IMR-90 (cell line): ENCODE measurements at regions not wholly inside any gene's neighbourhood (a gene's known extent, or its start where the extent isn't known, plus 50 kb on each side); places are given as distances from the start of the nearest gene placed in this dataset.

Experiments
- ATAC-seq: fragments of 200-7000 bp; cut with Tn5 transposase; 2 replicates; pipeline ENCODE4 v1.9.1; 2020; ENCODE audit warnings: low read depth, mild to moderate bottlenecking, moderate library complexity
- BruUV-seq: library from RNA; stranded (reverse); fragments of 400-500 nt; replicated peaks from 2 replicates; lab custom pipeline; 2021; lab: Mats Ljungman, UMichigan
- CTCF ChIA-PET: fragments of 300-600 bp; formaldehyde crosslinking; extraction: SDS; loops from one replicate; lab custom pipeline; 2021; ENCODE audit warnings: antibody characterized with exemption; lab: Yijun Ruan, JAX
- POLR2A ChIA-PET: fragments of 300-600 bp; sonication (Branson Sonifier 250); formaldehyde crosslinking; loops from one replicate; lab custom pipeline; 2022; ENCODE audit warnings: antibody characterized with exemption; ENCODE audit not compliant: unreplicated experiment; lab: Charles Lee
- DNase-seq: peaks from one replicate; pipeline ENCODE4 v3.0.0; 2013
- H2AFZ ChIP-seq: replicated peaks from 2 replicates; pipeline ENCODE3; 2013; ENCODE audit warnings: low read length, mild to moderate bottlenecking; ENCODE audit not compliant: poor library complexity
- H2AK5ac ChIP-seq: 2 replicates; pipeline ENCODE4 v1.6.1; 2013; ENCODE audit warnings: low read depth, low read length, inconsistent platforms
- H2AK9ac ChIP-seq: replicated peaks from 2 replicates; pipeline ENCODE3; 2013; ENCODE audit warnings: mild to moderate bottlenecking, low read depth, low read length, moderate library complexity; ENCODE audit not compliant: poor library complexity
- H2BK120ac ChIP-seq: 2 replicates; pipeline ENCODE4 v1.6.1; 2013; ENCODE audit warnings: low read depth, low read length, inconsistent platforms
- H2BK15ac ChIP-seq: 3 replicates; pipeline ENCODE4 v1.6.1; 2013; ENCODE audit warnings: low read depth, low read length, inconsistent platforms
- H2BK20ac ChIP-seq: 2 replicates; pipeline ENCODE4 v1.6.1; 2013; ENCODE audit warnings: low read depth, mild to moderate bottlenecking, inconsistent platforms, low read length, moderate library complexity
- H2BK5ac ChIP-seq: 2 replicates; pipeline ENCODE4 v1.6.1; 2013; ENCODE audit warnings: mild to moderate bottlenecking, low read depth, low read length, inconsistent platforms; ENCODE audit not compliant: poor library complexity, severe bottlenecking
- H3K14ac ChIP-seq: replicated peaks from 2 replicates; pipeline ENCODE4 v1.6.1; 2013; ENCODE audit warnings: low read depth, low read length, inconsistent platforms
- H3K18ac ChIP-seq: 2 replicates; pipeline ENCODE4 v1.6.1; 2013; ENCODE audit warnings: low read depth, low read length, control low read depth
- H3K23ac ChIP-seq: 2 replicates; pipeline ENCODE4 v1.6.1; 2013; ENCODE audit warnings: low read depth, low read length, inconsistent platforms
- H3K27ac ChIP-seq: 2 replicates; pipeline ENCODE4 v1.5.1; 2013; ENCODE audit warnings: mild to moderate bottlenecking, control low read depth, low read length; ENCODE audit not compliant: insufficient read depth
- H3K27me3 ChIP-seq: 2 replicates; pipeline ENCODE4 v1.6.1; 2013; ENCODE audit warnings: low read length; ENCODE audit not compliant: control insufficient read depth, insufficient read depth
- H3K36me3 ChIP-seq: 2 replicates; pipeline ENCODE4 v1.6.1; 2013; ENCODE audit warnings: low read length, mixed read lengths; ENCODE audit not compliant: control insufficient read depth, insufficient read depth
- H3K4ac ChIP-seq: 2 replicates; pipeline ENCODE4 v1.6.1; 2013; ENCODE audit warnings: low read depth, low read length, inconsistent platforms
- H3K4me1 ChIP-seq: 2 replicates; pipeline ENCODE4 v1.6.1; 2013; ENCODE audit warnings: low read length, mixed read lengths; ENCODE audit not compliant: control insufficient read depth, insufficient read depth
- H3K4me2 ChIP-seq: 2 replicates; pipeline ENCODE4 v1.6.1; 2013; ENCODE audit warnings: low read depth, mild to moderate bottlenecking, control low read depth, low read length, moderate library complexity
- H3K4me3 ChIP-seq: 2 replicates; pipeline ENCODE4 v1.5.1; 2013; ENCODE audit warnings: low read depth, mild to moderate bottlenecking, control low read depth, low read length, moderate library complexity; ENCODE audit not compliant: insufficient read depth
- H3K56ac ChIP-seq: 2 replicates; pipeline ENCODE4 v1.6.1; 2013; ENCODE audit warnings: low read length, inconsistent platforms; ENCODE audit not compliant: insufficient read depth; ENCODE audit errors: extremely low read depth
- H3K79me1 ChIP-seq, 2 experiments: 2 replicates each; pipeline ENCODE4 v1.6.1; 2013; ENCODE audit warnings: low read length in 2 of 2, inconsistent platforms in 1 of 2, low read depth in 1 of 2
- H3K9ac ChIP-seq: 2 replicates; pipeline ENCODE4 v1.6.1; 2013; ENCODE audit warnings: low read depth, low read length, control low read depth
- H3K9me1 ChIP-seq: 2 replicates; pipeline ENCODE4 v1.6.1; 2013; ENCODE audit warnings: low read length, inconsistent platforms; ENCODE audit not compliant: insufficient read depth
- H3K9me3 ChIP-seq: 2 replicates; pipeline ENCODE4 v1.6.1; 2013; ENCODE audit warnings: low read length; ENCODE audit not compliant: control insufficient read depth, insufficient read depth
- H4K20me1 ChIP-seq: 2 replicates; pipeline ENCODE4 v1.6.1; 2013; ENCODE audit warnings: low read length, inconsistent platforms; ENCODE audit not compliant: insufficient read depth
- H4K5ac ChIP-seq: 2 replicates; pipeline ENCODE4 v1.6.1; 2013; ENCODE audit warnings: mild to moderate bottlenecking, low read depth, low read length, control low read depth
- H4K8ac ChIP-seq, 2 experiments: 2 replicates each; pipeline ENCODE4 v1.6.1; 2013; ENCODE audit warnings: low read depth in 2 of 2, low read length in 2 of 2, control low read depth in 1 of 2, inconsistent platforms in 1 of 2
- H4K91ac ChIP-seq: 2 replicates; pipeline ENCODE4 v1.6.1; 2013; ENCODE audit warnings: low read depth, low read length, inconsistent platforms; ENCODE audit not compliant: insufficient read depth
- MAFK ChIP-seq: IDR thresholded peaks from 2 replicates; pipeline ENCODE4 v1.6.1; 2012; ENCODE audit warnings: low read depth, low read length, improper control_type of control experiment
- RAD21 ChIP-seq: IDR thresholded peaks from 2 replicates; pipeline ENCODE4 v1.6.1; 2012; ENCODE audit warnings: low read length, improper control_type of control experiment
- SMC3 ChIP-seq: fragments of 150-350 bp; IDR thresholded peaks from 2 replicates; pipeline ENCODE4 v1.6.1; 2016; ENCODE audit warnings: low read depth, mild to moderate bottlenecking, antibody characterized with exemption, low read length, moderate library complexity
- USF2 ChIP-seq: fragments of 150-350 bp; IDR thresholded peaks from 2 replicates; pipeline ENCODE4 v1.6.1; 2017; ENCODE audit warnings: mild to moderate bottlenecking, antibody characterized with exemption, low read length, low read depth
- WGBS, 2 experiments: methylation state at CpG; one replicate each; pipeline versions ENCODE4 v1.1.5 to v1.1.7; 2013; ENCODE audit warnings: missing lambda C conversion rate in 2 of 2; ENCODE audit not compliant: insufficient read length in 1 of 2; ENCODE audit errors: extremely low coverage in 2 of 2; 5-methylcytosine and 5-hydroxymethylcytosine counted together
- dilution Hi-C: fragments of 300-500 bp; cut with HindIII; formaldehyde crosslinking; loops from one replicate; pipeline ENCODE4 v1.14.3; 2018; ENCODE audit warnings: low sequenced_read_pairs; ENCODE audit not compliant: unreplicated experiment
- in situ Hi-C: fragments of 300-500 bp; cut with MboI; formaldehyde crosslinking; loops from 3 replicates; pipeline ENCODE4 v1.14.3; 2019; ENCODE audit warnings: low sequenced_read_pairs, inconsistent platforms, mixed read lengths
- intact Hi-C: fragments of 100-400 bp; cut with micrococcal nuclease; formaldehyde crosslinking; loops from 2 replicates; pipeline ENCODE4 v1.10.0; 2022
- TF ChIP-seq, protein P1 (sequence below): fragments of 150-350 bp; IDR thresholded peaks from 2 replicates; pipeline ENCODE4 v1.6.1; 2016; ENCODE audit warnings: low read depth, mild to moderate bottlenecking, low read length, moderate library complexity, borderline replicate concordance

- H3K4me1 ChIP-seq, result no peaks in the 10 kb centered on the region
- no peak overlapping the region for H3K4me3 ChIP-seq
- no peak overlapping the region for H2AK5ac ChIP-seq
- no peak overlapping the region for H2AFZ ChIP-seq
- H3K23ac ChIP-seq, result no peak overlapping the region
- H3K14ac ChIP-seq, result no peak overlapping the region
- dilution Hi-C loops (no loop called here), intact Hi-C loops (no loop called here), in situ Hi-C loops (no loop called here)
- ChIA-PET POLR2A (no interaction called here), CTCF (no interaction called here)
- no peak overlapping the region for H3K56ac ChIP-seq
- no peaks in the 10 kb centered on the region for H4K20me1 ChIP-seq
- H3K4me2 ChIP-seq, result no peak overlapping the region
- no peak for ATAC-seq
- H2AK9ac ChIP-seq, result no peak overlapping the region
- no peak for DNase-seq
- H3K18ac ChIP-seq, result no peak overlapping the region
- H3K27ac ChIP-seq, result no peak overlapping the region
- TF ChIP-seq SMC3 (no peak), MAFK (no peak), USF2 (no peak), RAD21 (no peak)
- TF ChIP-seq, protein P1, sequence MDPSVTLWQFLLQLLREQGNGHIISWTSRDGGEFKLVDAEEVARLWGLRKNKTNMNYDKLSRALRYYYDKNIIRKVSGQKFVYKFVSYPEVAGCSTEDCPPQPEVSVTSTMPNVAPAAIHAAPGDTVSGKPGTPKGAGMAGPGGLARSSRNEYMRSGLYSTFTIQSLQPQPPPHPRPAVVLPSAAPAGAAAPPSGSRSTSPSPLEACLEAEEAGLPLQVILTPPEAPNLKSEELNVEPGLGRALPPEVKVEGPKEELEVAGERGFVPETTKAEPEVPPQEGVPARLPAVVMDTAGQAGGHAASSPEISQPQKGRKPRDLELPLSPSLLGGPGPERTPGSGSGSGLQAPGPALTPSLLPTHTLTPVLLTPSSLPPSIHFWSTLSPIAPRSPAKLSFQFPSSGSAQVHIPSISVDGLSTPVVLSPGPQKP, result no peak
- H3K9me1 ChIP-seq, result no peaks in the 10 kb centered on the region
- no CpG with 5 or more reads among the region's 5 CpGs for WGBS, 2 experiments
- H2BK20ac ChIP-seq, result no peak overlapping the region
- no peak overlapping the region for H4K8ac ChIP-seq
- no peaks in the 10 kb centered on the region for H3K79me1 ChIP-seq
- H2BK120ac ChIP-seq, result no peak overlapping the region
- no peak overlapping the region for H4K91ac ChIP-seq
- no peak overlapping the region for H3K9ac ChIP-seq
- BruUV-seq, result no TSS peak
- H2BK5ac ChIP-seq, result no peak overlapping the region
- no peaks in the 10 kb centered on the region for H3K9me3 ChIP-seq
- no peak overlapping the region for H3K4ac ChIP-seq
- no peak overlapping the region for H2BK15ac ChIP-seq
- no peak overlapping the region for H4K5ac ChIP-seq
- no peaks in the 10 kb centered on the region for H3K36me3 ChIP-seq
- H3K27me3 ChIP-seq, result no peaks in the 10 kb centered on the region
Observed at GRCh38 chr2:51601706-51602105, 569.8 kb upstream of the NRXN1 start.
